Hepatocyte (in vitro differentiated cells): ENCODE measurements at regions not wholly inside any gene's neighbourhood (a gene's known extent, or its start where the extent isn't known, plus 50 kb on each side); places are given as distances from the start of the nearest gene placed in this dataset.
A peak's percentile ranks its signal among the peaks of the same experiment; 100 is the strongest.
"Not testable (repeated sequence)": the region's sequence is repeated elsewhere in the genome, so short reads cannot be mapped to it uniquely, and the experiment has no call there.

Experiments
- DNase-seq: peaks from one replicate; pipeline ENCODE4 v3.0.0-alpha.2; 2016; ENCODE audit warnings: low spot score
- H2AFZ ChIP-seq: fragments of 200-600 bp; sonication (generic); 2 replicates; pipeline ENCODE4 v1.6.0; 2016; ENCODE audit warnings: antibody characterized with exemption, mild to moderate bottlenecking
- H3K27ac ChIP-seq: fragments of 200-600 bp; sonication (generic); 2 replicates; pipeline ENCODE4 v1.5.1; 2016; ENCODE audit warnings: mild to moderate bottlenecking
- H3K27me3 ChIP-seq: fragments of 200-600 bp; sonication (generic); 2 replicates; pipeline ENCODE4 v1.6.1; 2016
- H3K36me3 ChIP-seq: fragments of 200-600 bp; sonication (generic); replicated peaks from 2 replicates; pipeline ENCODE4 v1.5.1; 2016; ENCODE audit warnings: low read depth; ENCODE audit not compliant: insufficient read depth
- H3K4me1 ChIP-seq: fragments of 200-600 bp; sonication (generic); 2 replicates; pipeline ENCODE4 v1.5.1; 2016; ENCODE audit warnings: mild to moderate bottlenecking, moderate library complexity; ENCODE audit not compliant: insufficient read depth
- H3K4me2 ChIP-seq: fragments of 200-600 bp; sonication (generic); 2 replicates; pipeline ENCODE4 v1.6.0; 2016
- H3K4me3 ChIP-seq: fragments of 200-600 bp; sonication (generic); 2 replicates; pipeline ENCODE4 v1.5.1; 2016; ENCODE audit warnings: mild to moderate bottlenecking
- H3K79me2 ChIP-seq: fragments of 200-600 bp; sonication (generic); 2 replicates; pipeline ENCODE4 v1.6.0; 2017; ENCODE audit warnings: mild to moderate bottlenecking
- H3K9me2 ChIP-seq: fragments of 200-600 bp; sonication (generic); replicated peaks from 2 replicates; pipeline ENCODE4 v1.6.0; 2017; ENCODE audit warnings: mild to moderate bottlenecking; ENCODE audit not compliant: insufficient read depth
- H3K9me3 ChIP-seq: fragments of 200-600 bp; sonication (generic); 2 replicates; pipeline ENCODE4 v1.5.1; 2016; ENCODE audit warnings: low read depth, mild to moderate bottlenecking
- H4K20me1 ChIP-seq: fragments of 200-600 bp; sonication (generic); 2 replicates; pipeline ENCODE4 v1.6.0; 2016; ENCODE audit warnings: mild to moderate bottlenecking; ENCODE audit not compliant: insufficient read depth, poor library complexity, severe bottlenecking
- WGBS: methylation state at CpG from one replicate; pipeline ENCODE4 v1.1.6; 2016; ENCODE audit warnings: low lambda C conversion rate; ENCODE audit errors: missing lambda C conversion rate; 5-methylcytosine and 5-hydroxymethylcytosine counted together

GRCh38 chr2:87611416-87611815, 136.5 kb upstream of the PLGLB2 start:
- H3K4me1 ChIP-seq, H3K79me2 ChIP-seq, H3K9me3 ChIP-seq, H2AFZ ChIP-seq, H3K27me3 ChIP-seq, H3K27ac ChIP-seq, H3K36me3 ChIP-seq, H4K20me1 ChIP-seq, H3K4me2 ChIP-seq, DNase-seq, H3K9me2 ChIP-seq, H3K4me3 ChIP-seq: not testable (repeated sequence)
- WGBS = no CpG with 5 or more reads among the region's 4 CpGs

DNA sequence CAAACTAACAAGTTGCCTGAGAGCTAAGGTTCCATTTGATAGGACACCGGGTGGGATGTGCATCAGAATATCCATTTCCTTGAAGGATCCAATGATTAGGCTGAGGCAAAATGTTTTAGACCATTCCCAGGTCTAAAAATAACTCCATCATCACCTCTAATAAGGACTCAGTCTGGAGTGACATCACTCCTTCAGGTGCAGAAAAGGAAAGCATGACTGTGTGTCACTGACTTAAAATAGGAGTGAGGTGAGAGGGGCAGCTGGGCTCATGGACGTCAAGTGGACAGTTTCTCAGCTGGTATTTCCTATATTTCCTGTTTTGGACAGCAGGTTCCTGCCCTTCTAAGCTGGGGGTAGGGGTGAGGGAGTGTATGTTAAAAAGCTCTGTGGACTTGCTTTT, 135.9 kb upstream of the PLGLB2 start:
- H3K4me3 ChIP-seq, H4K20me1 ChIP-seq, DNase-seq, H3K9me2 ChIP-seq, H3K36me3 ChIP-seq, H3K9me3 ChIP-seq, H3K27me3 ChIP-seq, H3K27ac ChIP-seq, H2AFZ ChIP-seq, H3K4me2 ChIP-seq, H3K79me2 ChIP-seq, H3K4me1 ChIP-seq: not testable (repeated sequence)
- no CpG with 5 or more reads among the region's 2 CpGs for WGBS

- not testable (repeated sequence) for H3K79me2 ChIP-seq, DNase-seq, H3K4me1 ChIP-seq, H4K20me1 ChIP-seq, H3K27ac ChIP-seq, H3K9me3 ChIP-seq, H3K9me2 ChIP-seq, H3K4me3 ChIP-seq, H3K4me2 ChIP-seq, H3K36me3 ChIP-seq, H2AFZ ChIP-seq, H3K27me3 ChIP-seq
Observed at GRCh38 chr2:87614829-87615434, 133.0 kb upstream of the PLGLB2 start.

DNA sequence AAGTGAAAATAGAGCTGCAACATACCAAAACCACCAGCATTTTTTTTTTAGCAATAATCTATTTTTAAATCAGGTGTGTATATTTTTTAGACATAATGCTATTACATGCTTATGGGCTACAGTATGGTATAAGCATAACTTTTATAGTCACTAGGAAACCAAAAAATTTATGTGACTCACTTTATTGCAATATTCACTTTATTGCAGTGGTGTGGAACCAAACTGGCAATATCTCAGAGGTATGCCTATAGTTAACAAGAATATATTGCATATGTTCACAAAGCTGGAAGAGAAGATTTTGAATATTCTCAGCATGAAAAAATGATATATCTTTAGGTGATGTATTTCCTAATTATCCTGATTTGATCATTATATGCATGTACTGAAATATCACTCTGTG, 128.8 kb upstream of the PLGLB2 start:
- not testable (repeated sequence) for H3K9me3 ChIP-seq, H2AFZ ChIP-seq, H3K4me2 ChIP-seq, H4K20me1 ChIP-seq, DNase-seq, H3K9me2 ChIP-seq, H3K4me3 ChIP-seq, H3K27me3 ChIP-seq, H3K79me2 ChIP-seq, H3K27ac ChIP-seq, H3K36me3 ChIP-seq, H3K4me1 ChIP-seq

GRCh38 chr2:87621139-87621538, 126.7 kb upstream of the PLGLB2 start:
- not testable (repeated sequence) for H3K9me3 ChIP-seq, DNase-seq, H2AFZ ChIP-seq, H3K4me2 ChIP-seq, H4K20me1 ChIP-seq, H3K27me3 ChIP-seq, H3K4me1 ChIP-seq, H3K79me2 ChIP-seq, H3K36me3 ChIP-seq, H3K9me2 ChIP-seq, H3K4me3 ChIP-seq, H3K27ac ChIP-seq
- no CpG with 5 or more reads among the region's 4 CpGs for WGBS

- not testable (repeated sequence) for DNase-seq, H3K27ac ChIP-seq, H3K4me2 ChIP-seq, H3K79me2 ChIP-seq, H3K4me3 ChIP-seq, H2AFZ ChIP-seq, H4K20me1 ChIP-seq, H3K4me1 ChIP-seq, H3K9me2 ChIP-seq, H3K27me3 ChIP-seq, H3K36me3 ChIP-seq, H3K9me3 ChIP-seq
- WGBS = no CpG with 5 or more reads among the region's 4 CpGs
Observed at GRCh38 chr2:87622720-87623119, 125.2 kb upstream of the PLGLB2 start.

DNA sequence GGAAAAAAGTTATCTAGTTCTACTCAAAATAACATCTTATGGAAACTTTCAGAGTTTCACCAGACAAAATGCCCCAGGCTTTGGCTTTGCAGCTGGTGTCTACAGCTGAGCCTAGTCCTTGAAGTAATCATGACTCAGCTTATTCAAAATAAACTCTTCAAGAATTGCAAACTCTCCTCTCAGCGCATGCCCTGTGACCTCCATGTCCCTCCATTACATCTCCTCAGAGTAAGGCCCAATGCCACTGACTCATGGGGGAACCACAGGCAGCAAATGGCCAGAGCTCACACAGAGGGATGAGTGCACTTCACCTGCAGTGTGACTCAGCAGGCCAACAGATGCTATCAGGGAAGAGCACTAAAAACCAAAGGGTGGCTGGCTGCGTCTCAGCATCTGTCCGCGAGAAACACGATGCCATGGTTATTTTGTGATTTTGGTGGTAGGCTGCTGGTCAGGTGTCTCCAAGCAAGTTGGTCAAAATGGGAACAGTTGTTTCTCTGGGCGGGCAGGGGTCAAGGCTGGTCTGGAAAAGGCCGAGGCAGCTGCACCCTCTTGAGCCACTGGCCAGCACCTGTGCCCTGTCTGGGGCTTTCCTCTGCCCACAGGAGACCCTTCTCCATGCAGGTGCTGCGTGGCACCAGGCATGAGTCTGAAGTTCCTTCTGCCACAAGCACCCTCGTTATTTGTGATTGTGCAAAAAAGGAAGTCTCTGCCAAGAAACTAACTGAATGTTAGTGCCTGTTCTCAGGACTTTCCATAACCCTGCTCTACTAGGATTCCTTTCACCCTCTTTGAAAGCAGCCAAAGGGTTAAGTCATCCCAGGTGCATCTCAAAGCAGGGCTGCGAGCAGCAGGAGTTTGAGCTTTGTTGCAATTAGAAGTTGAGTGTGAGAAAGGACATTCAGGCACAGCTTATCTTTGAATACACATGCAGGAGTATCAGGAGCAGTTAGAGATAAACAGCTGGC, 118.1 kb upstream of the PLGLB2 start:
- H3K27me3 ChIP-seq, H3K9me2 ChIP-seq, H2AFZ ChIP-seq, H3K4me2 ChIP-seq, H3K9me3 ChIP-seq, H3K36me3 ChIP-seq, H3K4me1 ChIP-seq, H3K4me3 ChIP-seq, H3K79me2 ChIP-seq, H4K20me1 ChIP-seq, H3K27ac ChIP-seq: not testable (repeated sequence)
- 70% methylated on average over 10 of the region's 10 CpGs for WGBS
- DNase-seq = peak; percentile 53

DNA sequence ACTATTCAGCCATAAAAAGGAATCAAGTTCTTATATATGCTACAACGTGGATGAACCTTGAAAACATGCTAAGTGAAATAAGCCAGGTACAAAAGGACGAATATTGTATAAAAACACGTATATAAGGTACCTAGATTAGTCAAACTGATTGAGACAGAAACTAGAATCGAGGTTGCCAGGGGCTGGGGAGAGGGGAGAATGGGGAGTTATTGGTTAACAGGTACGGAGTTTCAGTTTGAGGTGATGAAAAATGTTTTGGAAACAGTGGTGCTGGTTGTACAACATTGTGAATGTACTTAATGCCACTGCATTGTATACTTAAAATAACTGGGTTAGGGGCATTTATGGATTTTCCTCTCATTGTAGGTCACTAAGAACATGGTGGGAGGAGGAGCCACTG, 117.0 kb upstream of the PLGLB2 start:
- no CpG with 5 or more reads among the region's 5 CpGs for WGBS
- H3K36me3 ChIP-seq, H3K9me2 ChIP-seq, H3K4me2 ChIP-seq, DNase-seq, H3K4me3 ChIP-seq, H4K20me1 ChIP-seq, H3K79me2 ChIP-seq, H3K9me3 ChIP-seq, H3K27ac ChIP-seq, H3K4me1 ChIP-seq, H3K27me3 ChIP-seq, H2AFZ ChIP-seq: not testable (repeated sequence)

DNA sequence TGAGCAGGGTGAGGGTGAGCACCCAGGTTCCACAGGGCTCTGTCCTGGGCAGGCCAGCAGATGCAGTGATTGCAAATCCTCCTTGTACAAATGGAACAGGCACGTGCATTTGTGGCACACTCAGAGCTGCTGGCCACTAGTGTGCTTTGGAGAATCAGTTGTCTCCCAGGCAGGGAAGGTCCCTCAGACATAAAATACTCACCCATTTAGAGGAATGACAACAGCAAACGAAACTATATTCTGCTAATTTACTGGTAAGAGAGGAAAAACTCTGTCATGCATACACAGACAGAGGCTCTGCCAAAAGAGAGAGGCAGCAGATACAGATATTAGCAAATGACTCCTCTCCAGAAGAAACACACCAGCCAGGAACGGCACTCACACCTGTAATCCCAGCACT, 116.5 kb upstream of the PLGLB2 start:
- not testable (repeated sequence) for DNase-seq, H4K20me1 ChIP-seq, H3K4me1 ChIP-seq, H3K27ac ChIP-seq, H3K9me3 ChIP-seq, H3K4me2 ChIP-seq, H3K36me3 ChIP-seq, H3K27me3 ChIP-seq, H3K79me2 ChIP-seq, H3K9me2 ChIP-seq, H2AFZ ChIP-seq, H3K4me3 ChIP-seq
- 90% methylated on average over 3 of the region's 3 CpGs for WGBS
